Effector memory CD4-positive, alpha-beta T cell (primary cell): ENCODE measurements at regions not wholly inside any gene's neighbourhood (a gene's known extent, or its start where the extent isn't known, plus 50 kb on each side); places are given as distances from the start of the nearest gene placed in this dataset.
"Not testable (repeated sequence)": the region's sequence is repeated elsewhere in the genome, so short reads cannot be mapped to it uniquely, and the experiment has no call there.

Experiments used
- DNase-seq, 3 donors: peaks; one replicate each; pipeline ENCODE4 v3.0.0-alpha.2; 2020
- H3K27ac ChIP-seq: 2 replicates; pipeline ENCODE4 v1.7.0; 2013; ENCODE audit warnings: mild to moderate bottlenecking, low read length, moderate library complexity; ENCODE audit not compliant: insufficient read depth, poor library complexity, severe bottlenecking
- H3K27me3 ChIP-seq: replicated peaks from 2 replicates; pipeline ENCODE4 v1.7.0; 2013; ENCODE audit warnings: mild to moderate bottlenecking, low read length; ENCODE audit not compliant: insufficient read depth, control insufficient read depth, poor library complexity, severe bottlenecking
- H3K36me3 ChIP-seq: 2 replicates; pipeline ENCODE4 v1.7.0; 2013; ENCODE audit warnings: mild to moderate bottlenecking, low read length, moderate library complexity; ENCODE audit not compliant: control insufficient read depth, insufficient read depth
- H3K4me1 ChIP-seq: 2 replicates; pipeline ENCODE4 v1.7.0; 2013; ENCODE audit warnings: low read length, mild to moderate bottlenecking; ENCODE audit not compliant: control insufficient read depth, insufficient read depth, poor library complexity, severe bottlenecking
- H3K4me3 ChIP-seq: 2 replicates; pipeline ENCODE4 v1.7.0; 2013; ENCODE audit warnings: low read length, low read depth, mild to moderate bottlenecking; ENCODE audit not compliant: insufficient read depth, poor library complexity, severe bottlenecking
- H3K9me3 ChIP-seq: 2 replicates; pipeline ENCODE4 v1.7.0; 2013; ENCODE audit warnings: mild to moderate bottlenecking, low read length, moderate library complexity; ENCODE audit not compliant: control insufficient read depth

DNA sequence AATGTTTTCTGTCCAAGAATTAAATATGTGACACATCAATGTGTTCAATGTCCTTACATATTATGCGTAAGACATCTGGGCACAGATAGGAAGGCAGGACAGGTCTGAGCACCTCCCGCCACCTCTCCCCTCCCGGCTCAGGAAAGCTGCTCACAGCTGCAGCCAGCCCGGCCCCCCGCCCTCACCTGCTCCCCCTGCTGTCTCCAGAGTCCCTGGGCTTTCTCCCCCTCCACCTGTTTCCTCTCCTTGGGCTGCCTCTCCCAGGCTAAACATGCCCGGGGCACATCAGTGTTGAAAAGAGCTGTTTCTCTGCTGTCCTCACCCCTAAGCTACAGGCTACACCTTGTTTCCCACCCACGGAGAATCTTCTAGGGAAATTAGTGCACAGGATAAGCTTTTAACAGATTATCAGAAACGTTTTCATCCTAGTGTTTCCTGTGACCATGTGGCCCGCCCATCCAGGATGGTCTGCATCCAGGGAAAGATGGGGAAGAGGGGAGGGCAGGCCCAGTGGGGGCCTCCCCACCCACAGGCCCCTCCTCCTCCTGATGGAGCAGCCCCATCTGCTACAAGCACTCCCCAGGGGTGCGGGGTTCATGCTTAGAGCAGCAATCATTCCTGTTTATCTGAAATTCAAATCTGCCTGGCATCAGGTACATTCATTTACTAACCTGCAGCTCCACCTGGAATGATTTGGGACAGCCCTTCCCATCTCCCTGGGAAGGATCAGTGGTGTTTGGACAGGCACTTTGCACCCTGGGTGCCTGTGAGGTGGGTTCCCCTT lies 273.8 kb upstream of the SFSWAP start:
- H3K9me3 ChIP-seq: no peaks in the 10 kb centered on the region
- no peaks in the 10 kb centered on the region for H3K4me1 ChIP-seq
- H3K27me3 ChIP-seq: no peaks in the 10 kb centered on the region
- no peaks in the 10 kb centered on the region for H3K36me3 ChIP-seq
- no peak overlapping the region for H3K27ac ChIP-seq
- H3K4me3 ChIP-seq: no peak overlapping the region
- DNase-seq: no peak

DNA sequence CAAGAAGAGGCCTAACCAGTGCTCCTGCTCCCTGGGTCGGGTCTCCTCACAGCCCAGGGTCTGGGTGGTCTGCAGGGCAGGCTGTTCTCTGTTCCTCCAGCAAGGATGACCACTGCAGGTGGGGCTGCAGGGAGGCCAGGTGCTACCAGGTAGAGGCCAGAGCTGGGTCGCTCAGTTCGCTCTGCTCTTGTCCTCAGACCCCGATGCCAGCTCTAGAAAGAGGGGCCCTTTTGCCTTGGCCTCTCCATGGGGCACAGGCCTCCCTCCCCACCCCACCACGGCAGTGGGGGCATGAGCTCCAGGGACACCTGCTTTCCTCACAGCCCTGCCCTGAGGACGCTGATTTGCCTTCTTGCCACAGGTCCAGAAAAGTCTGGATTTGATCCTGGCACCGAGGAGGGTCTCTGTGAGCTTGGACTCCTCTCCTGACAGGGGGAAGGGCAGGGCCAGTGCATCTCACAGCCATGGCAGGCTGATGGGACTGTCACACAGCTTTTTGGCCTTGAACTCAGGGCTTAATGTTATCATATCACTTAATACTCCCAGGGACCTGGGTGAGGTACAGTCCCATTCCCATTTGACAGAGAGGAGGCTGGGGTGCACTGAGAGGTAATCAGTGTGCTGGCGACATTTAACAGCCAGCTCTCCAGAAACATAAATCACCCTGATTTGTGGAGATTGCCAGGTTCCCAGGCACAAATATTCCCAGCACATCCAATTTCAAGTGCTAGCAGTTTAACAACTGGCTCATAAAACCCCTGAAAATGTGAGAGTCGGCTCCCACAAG lies 273.0 kb upstream of the SFSWAP start:
- DNase-seq: no peak
- no peaks in the 10 kb centered on the region for H3K27me3 ChIP-seq
- no peaks in the 10 kb centered on the region for H3K4me1 ChIP-seq
- no peak overlapping the region for H3K27ac ChIP-seq
- no peaks in the 10 kb centered on the region for H3K36me3 ChIP-seq
- H3K4me3 ChIP-seq: no peak overlapping the region
- H3K9me3 ChIP-seq: no peaks in the 10 kb centered on the region

DNA sequence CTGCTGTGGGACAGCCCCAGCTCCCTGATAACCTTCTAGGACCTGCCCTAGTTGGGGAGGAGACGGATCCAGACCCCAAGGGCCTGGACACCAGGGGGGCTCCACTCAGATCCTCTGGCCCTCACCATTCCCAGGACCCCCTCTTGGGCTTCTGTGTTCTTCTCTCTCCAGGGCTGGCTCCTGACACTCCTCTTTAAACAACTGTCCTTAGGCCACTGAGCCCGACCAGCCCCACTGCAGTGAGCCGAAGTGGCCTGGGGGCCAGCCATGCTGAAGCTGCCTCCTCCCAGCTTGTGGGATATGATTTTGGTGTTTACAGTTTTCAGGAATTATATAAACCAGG lies 272.4 kb upstream of the SFSWAP start:
- not testable (repeated sequence) for H3K27me3 ChIP-seq, H3K9me3 ChIP-seq, H3K36me3 ChIP-seq, DNase-seq, H3K4me3 ChIP-seq, H3K4me1 ChIP-seq, H3K27ac ChIP-seq

DNA sequence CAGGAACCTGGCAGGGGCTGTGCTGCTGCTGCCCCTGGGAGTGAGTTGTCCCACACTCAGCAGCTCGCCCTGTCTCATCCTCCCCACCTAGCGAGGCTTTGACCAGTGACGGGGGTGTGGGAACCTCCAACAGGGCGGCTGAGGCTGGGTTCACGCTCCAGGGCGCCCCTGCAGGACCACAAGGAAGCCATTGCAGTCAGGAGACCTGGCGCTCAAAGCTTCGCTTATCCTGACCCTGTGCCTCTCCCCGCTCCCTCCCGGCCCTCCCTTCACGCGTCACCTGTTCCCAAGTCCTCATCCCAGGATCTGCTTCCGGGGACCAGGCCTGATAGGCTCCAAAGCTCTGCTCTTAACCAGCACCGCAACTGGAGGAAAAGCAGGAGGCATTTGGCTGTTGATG lies 272.0 kb upstream of the SFSWAP start:
- H3K36me3 ChIP-seq: no peaks in the 10 kb centered on the region
- H3K9me3 ChIP-seq: no peaks in the 10 kb centered on the region
- no peaks in the 10 kb centered on the region for H3K4me1 ChIP-seq
- H3K27me3 ChIP-seq: no peaks in the 10 kb centered on the region
- H3K27ac ChIP-seq: no peak overlapping the region
- no peak for DNase-seq
- no peak overlapping the region for H3K4me3 ChIP-seq

DNA sequence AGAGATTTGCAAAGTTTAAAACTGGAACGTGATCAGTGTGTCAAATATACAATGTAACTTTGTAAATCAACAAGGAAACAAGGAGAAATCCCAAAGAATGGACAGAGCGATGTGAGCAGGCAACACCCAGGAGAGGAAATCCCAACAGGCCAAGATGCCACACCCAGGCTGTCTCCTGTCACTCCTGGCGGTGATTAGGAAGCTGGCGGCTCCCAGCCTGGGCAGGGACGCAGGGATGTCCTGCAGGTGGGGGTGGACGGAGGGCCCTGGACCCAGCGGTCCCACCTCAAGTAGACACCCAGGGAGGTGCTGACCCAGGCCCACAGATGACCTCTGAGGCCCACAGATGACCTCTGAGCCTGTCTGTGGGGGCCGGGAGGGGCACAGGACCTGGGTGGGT lies 271.1 kb upstream of the SFSWAP start:
- not testable (repeated sequence) for H3K27ac ChIP-seq, H3K27me3 ChIP-seq, H3K9me3 ChIP-seq, H3K36me3 ChIP-seq, DNase-seq, H3K4me1 ChIP-seq, H3K4me3 ChIP-seq

DNA sequence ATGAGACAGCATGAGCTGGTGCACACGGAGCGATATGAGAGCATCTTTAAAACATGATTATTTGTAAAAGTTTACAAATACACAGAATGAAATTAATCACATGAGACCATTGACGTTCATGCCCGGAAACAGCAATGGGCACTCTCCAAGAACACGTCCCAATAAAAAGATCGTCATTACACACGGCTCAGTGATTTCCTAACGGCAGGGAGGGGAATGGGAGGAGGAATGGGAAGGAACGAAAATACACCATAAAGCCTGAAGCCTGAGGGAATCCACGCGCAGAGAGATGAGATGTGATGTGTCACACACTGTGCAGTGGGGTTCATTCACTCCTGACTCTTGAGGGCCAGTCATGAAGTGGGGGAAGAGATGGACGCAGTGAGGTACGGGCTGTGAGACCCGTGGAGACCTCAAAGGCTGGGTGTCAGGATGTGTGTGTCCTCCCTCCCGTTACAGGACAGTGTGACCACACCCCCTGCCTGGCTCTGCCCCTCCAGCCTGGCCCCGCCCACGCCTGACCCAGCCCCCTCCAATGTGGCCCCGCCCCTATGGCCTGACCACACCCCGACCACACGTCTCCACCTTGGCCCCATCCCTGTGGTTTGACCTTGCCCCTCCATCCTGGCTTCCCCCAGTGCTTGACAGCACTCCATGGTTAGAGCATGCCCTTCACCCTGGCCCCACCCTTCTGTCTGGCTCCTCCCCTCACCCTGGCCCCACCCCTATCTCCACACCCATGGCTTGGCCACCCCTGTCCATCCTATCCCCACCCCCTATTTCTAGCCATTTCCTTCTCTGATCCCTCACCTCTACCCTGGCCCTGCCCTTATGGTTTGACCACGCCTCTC lies 270.5 kb upstream of the SFSWAP start:
- not testable (repeated sequence) for H3K27ac ChIP-seq, H3K9me3 ChIP-seq

DNA sequence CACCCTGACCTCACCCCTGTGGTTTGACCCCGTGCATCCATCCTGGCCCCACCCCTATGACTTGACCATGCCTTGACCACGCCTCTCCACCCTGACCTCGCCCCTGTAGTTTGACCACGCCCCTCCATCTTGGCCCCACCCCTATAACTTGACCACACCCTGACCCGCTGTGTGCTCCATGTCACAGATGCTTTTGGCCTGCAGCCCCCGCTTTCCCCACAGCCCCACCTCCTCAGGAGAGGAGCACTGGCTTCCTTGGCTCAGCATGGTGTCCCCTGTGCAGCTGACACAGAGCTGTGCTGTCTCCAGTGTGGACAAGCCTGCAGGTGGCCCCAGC lies 269.9 kb upstream of the SFSWAP start:
- Histone ChIP-seq H3K4me1 (no peaks in the 10 kb centered on the region), H3K9me3 (no peaks in the 10 kb centered on the region), H3K36me3 (no peaks in the 10 kb centered on the region), H3K27ac (no peak overlapping the region), H3K27me3 (no peaks in the 10 kb centered on the region), H3K4me3 (no peak overlapping the region)
- DNase-seq: no peak

More for the DNA sequence above, 270.5 kb upstream of the SFSWAP start:
- not testable (repeated sequence) for H3K4me3 ChIP-seq, H3K4me1 ChIP-seq, DNase-seq, H3K27me3 ChIP-seq, H3K36me3 ChIP-seq

DNA sequence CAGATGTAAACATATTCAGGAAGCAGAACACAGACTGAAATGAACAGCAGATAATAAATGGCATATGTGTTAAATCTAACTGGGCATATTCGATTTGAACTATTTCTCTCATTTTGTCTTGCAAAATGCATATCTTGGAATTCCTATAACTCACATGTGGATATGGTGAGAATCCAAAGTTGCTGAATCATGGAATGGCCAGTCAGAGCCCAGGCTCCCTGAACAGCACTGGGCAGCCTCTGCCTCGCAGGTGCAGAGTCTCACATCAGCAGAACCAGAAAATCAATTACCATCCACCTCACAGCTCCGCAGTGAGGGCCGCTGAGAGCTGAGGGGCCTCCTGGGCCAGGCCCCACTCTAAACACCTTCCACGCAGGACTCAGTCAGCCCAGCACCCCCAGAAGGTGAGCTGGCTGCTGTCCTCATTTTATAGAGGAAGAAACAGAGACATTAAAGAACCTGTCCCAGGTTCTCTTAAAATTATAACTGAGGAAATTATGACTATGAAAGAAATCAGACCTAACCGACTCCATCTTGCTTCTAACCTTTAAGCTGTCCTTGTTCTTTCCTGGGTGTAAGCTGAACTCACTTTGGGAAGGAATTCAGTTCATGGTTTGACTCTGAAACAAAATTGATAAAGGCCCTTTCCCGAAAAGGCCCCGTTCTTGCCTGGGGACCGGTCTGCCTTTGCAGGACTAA lies 269.1 kb upstream of the SFSWAP start:
- no peaks in the 10 kb centered on the region for H3K9me3 ChIP-seq

DNA sequence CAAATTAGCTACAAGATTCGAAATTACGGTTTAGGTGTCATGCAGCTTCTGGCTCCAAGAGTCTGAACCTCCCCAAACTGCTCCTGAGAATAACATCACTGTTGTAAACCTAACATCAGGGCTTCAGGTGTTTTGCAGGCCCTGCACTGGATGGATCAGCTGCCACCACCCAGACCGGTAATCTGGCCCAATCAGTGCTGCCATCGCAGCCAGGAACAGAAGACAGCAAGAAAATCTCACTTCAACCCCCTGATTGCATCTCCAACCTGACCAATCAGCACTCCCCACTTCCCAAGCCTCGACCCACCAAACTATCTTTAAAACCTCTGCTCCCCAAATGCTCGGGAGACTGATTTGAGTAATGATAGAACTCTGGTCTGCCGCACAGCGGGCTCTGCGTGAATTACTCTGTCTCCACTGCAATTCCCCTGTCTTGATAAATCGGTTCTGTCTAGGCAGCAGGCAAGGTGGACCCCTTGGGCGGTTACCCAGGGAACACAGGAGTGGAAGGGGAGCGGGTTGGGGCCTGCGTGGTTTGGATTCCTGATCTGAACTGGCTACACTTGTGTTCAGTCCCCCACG lies 268.5 kb upstream of the SFSWAP start:
- no peaks in the 10 kb centered on the region for H3K36me3 ChIP-seq
- H3K4me1 ChIP-seq: no peaks in the 10 kb centered on the region
- no peak overlapping the region for H3K4me3 ChIP-seq
- DNase-seq: no peak
- no peaks in the 10 kb centered on the region for H3K9me3 ChIP-seq
- H3K27ac ChIP-seq: no peak overlapping the region
- H3K27me3 ChIP-seq: no peaks in the 10 kb centered on the region

More for the DNA sequence above, 269.1 kb upstream of the SFSWAP start:
- H3K4me1 ChIP-seq: no peaks in the 10 kb centered on the region
- no peak overlapping the region for H3K27ac ChIP-seq
- no peaks in the 10 kb centered on the region for H3K36me3 ChIP-seq
- no peak overlapping the region for H3K4me3 ChIP-seq
- no peaks in the 10 kb centered on the region for H3K27me3 ChIP-seq
- DNase-seq: no peak
